PC-3 (cell line): ENCODE measurements at regions not wholly inside any gene's neighbourhood (a gene's known extent, or its start where the extent isn't known, plus 50 kb on each side); places are given as distances from the start of the nearest gene placed in this dataset.

ENCODE experiments used
- CTCF ChIP-seq: fragments of 300-600 bp; sonication (generic); conservative IDR thresholded peaks from 2 replicates; pipeline ENCODE4 v1.5.1; 2017; ENCODE audit warnings: antibody characterized with exemption, low read depth, mild to moderate bottlenecking, low read length
- EZH2phosphoT487 ChIP-seq: fragments of 300-600 bp; sonication (generic); IDR thresholded peaks from 2 replicates; pipeline ENCODE4 v1.6.1; 2018; ENCODE audit warnings: mild to moderate bottlenecking, antibody characterized with exemption, low read length, borderline replicate concordance

GRCh38 chrX:7993873-7994272, 66.7 kb upstream of the PNPLA4 start:
- TF ChIP-seq CTCF, result no peak
- no peak for TF ChIP-seq EZH2phosphoT487
